Lung (tissue), 11 donors: ENCODE measurements at regions not wholly inside any gene's neighbourhood (a gene's known extent, or its start where the extent isn't known, plus 50 kb on each side); places are given as distances from the start of the nearest gene placed in this dataset.

Experiments used
- ATAC-seq: fragments of 200-7000 bp; cut with Tn5 transposase; one replicate; pipeline ENCODE4 v1.9.1; 2020; ENCODE audit warnings: moderate number of reproducible peaks; ENCODE audit not compliant: insufficient read depth, low FRiP score
- DNase-seq, 3 donors: peaks; one replicate each; pipeline ENCODE4 v3.0.0-alpha.2; 2013 to 2017
- H3K27ac ChIP-seq, 2 donors: one replicate each; pipeline ENCODE4 v1.5.1; 2013; ENCODE audit warnings: mild to moderate bottlenecking in 2 of 2, moderate library complexity in 2 of 2, control low read depth in 1 of 2, inconsistent platforms in 1 of 2, low read depth in 1 of 2, low read length in 1 of 2
- H3K27me3 ChIP-seq, 3 donors: one replicate each; pipeline ENCODE4 v1.5.1; 2013; ENCODE audit warnings: low read length in 2 of 3; ENCODE audit not compliant: control insufficient read depth in 3 of 3, insufficient read depth in 3 of 3
- H3K36me3 ChIP-seq, 4 donors: one replicate each; pipeline ENCODE4 v1.5.1; 2013; ENCODE audit warnings: low read length in 4 of 4, mild to moderate bottlenecking in 1 of 4, moderate library complexity in 1 of 4; ENCODE audit not compliant: control insufficient read depth in 4 of 4, insufficient read depth in 4 of 4
- H3K4me1 ChIP-seq, 5 donors: one replicate each; pipeline ENCODE4 v1.5.1; 2013; ENCODE audit warnings: low read length in 5 of 5, mild to moderate bottlenecking in 2 of 5, moderate library complexity in 1 of 5; ENCODE audit not compliant: control insufficient read depth in 5 of 5, insufficient read depth in 5 of 5
- H3K4me3 ChIP-seq: one replicate; pipeline ENCODE4 v1.5.1; 2013; ENCODE audit warnings: mild to moderate bottlenecking, control low read depth, moderate library complexity
- H3K9ac ChIP-seq, 2 donors: one replicate each; pipeline ENCODE4 v1.5.1; 2013; ENCODE audit warnings: low read length in 2 of 2, control low read depth in 1 of 2; ENCODE audit not compliant: insufficient read depth in 1 of 2
- H3K9me3 ChIP-seq, 4 donors: one replicate each; pipeline ENCODE4 v1.5.1; 2013; ENCODE audit warnings: low read length in 3 of 4, mild to moderate bottlenecking in 1 of 4, moderate library complexity in 1 of 4; ENCODE audit not compliant: control insufficient read depth in 4 of 4, insufficient read depth in 3 of 4
- CTCF ChIP-seq: IDR thresholded peaks from 2 replicates; pipeline ENCODE4 v1.5.1; 2012; ENCODE audit warnings: mild to moderate bottlenecking; ENCODE audit errors: control extremely low read depth, extremely low read depth
- WGBS, 2 donors: extraction: QIAGEN DNeasy Blood & Tissue Kit; methylation state at CpG; one replicate each; pipeline ENCODE4 v1.1.7; 2013; 5-methylcytosine and 5-hydroxymethylcytosine counted together
- donor health status: control.
- donor health status: control.
- donor health status: Bipolar disorder and iron deficiency.
- donor health status: healthy.
- donor health status: DM: yes; HTN: yes; CAD: no.

- DNase-seq (no peak), ATAC-seq (no peak)
- Histone ChIP-seq H3K36me3 (no peaks in the 10 kb centered on the region), H3K9me3 (peaks cover 0 to 7% (median 0%) of the 10 kb centered on the region in 4 donors), H3K9ac (no peak overlapping the region), H3K4me3 (no peak overlapping the region), H3K27me3 (no peaks in the 10 kb centered on the region), H3K4me1 (no peaks in the 10 kb centered on the region), H3K27ac (no peak overlapping the region)
- 84 to 86% methylated on average over 7 of the region's 7 CpGs for WGBS, 2 donors
- TF ChIP-seq CTCF, result no peak
Observed at GRCh38 chr15:25587616-25588340, 149.0 kb upstream of the UBE3A start.

GRCh38 chr15:25582886-25583285 lies 144.1 kb upstream of the UBE3A start:
- Histone ChIP-seq H3K36me3 (no peaks in the 10 kb centered on the region), H3K9me3 (no peaks in the 10 kb centered on the region), H3K27ac (no peak overlapping the region), H3K9ac (no peak overlapping the region), H3K4me3 (no peak overlapping the region), H3K4me1 (no peaks in the 10 kb centered on the region), H3K27me3 (no peaks in the 10 kb centered on the region)
- ATAC-seq (no peak), DNase-seq (no peak)
- no peak for TF ChIP-seq CTCF
- 74 to 88% methylated on average over 4 of the region's 4 CpGs for WGBS, 2 donors

- DNase-seq (no peak), ATAC-seq (no peak)
- Histone ChIP-seq H3K9me3 (peaks cover 0 to under 1% (median 0%) of the 10 kb centered on the region in 4 donors), H3K27me3 (no peaks in the 10 kb centered on the region), H3K27ac (no peak overlapping the region), H3K9ac (no peak overlapping the region), H3K4me1 (no peaks in the 10 kb centered on the region), H3K36me3 (no peaks in the 10 kb centered on the region), H3K4me3 (no peak overlapping the region)
- TF ChIP-seq CTCF, result no peak
- 95 to 99% methylated on average over 2 of the region's 2 CpGs for WGBS, 2 donors
Observed at GRCh38 chr15:25579127-25579526, 140.3 kb upstream of the UBE3A start.

- ATAC-seq (no peak), DNase-seq (no peak)
- Histone ChIP-seq H3K9ac (no peak overlapping the region), H3K9me3 (peaks cover 0 to 5% (median 0%) of the 10 kb centered on the region in 4 donors), H3K27ac (no peak overlapping the region), H3K4me1 (peaks cover 0 to 16% (median 0%) of the 10 kb centered on the region in 5 donors), H3K4me3 (no peak overlapping the region), H3K36me3 (no peaks in the 10 kb centered on the region), H3K27me3 (no peaks in the 10 kb centered on the region)
- TF ChIP-seq CTCF, result no peak
- 57 to 62% methylated on average over 4 of the region's 4 CpGs for WGBS, 2 donors
Observed at GRCh38 chr15:25572191-25572590, 133.4 kb upstream of the UBE3A start.
